H1 (cell line): ENCODE measurements at regions not wholly inside any gene's neighbourhood (a gene's known extent, or its start where the extent isn't known, plus 50 kb on each side); places are given as distances from the start of the nearest gene placed in this dataset.

Experiments
- CTCF ChIA-PET: fragments of 300-600 bp; sonication (Branson Sonifier 250); formaldehyde crosslinking; loops from one replicate; lab custom pipeline; 2021; ENCODE audit not compliant: partially characterized antibody; lab: Charles Lee
- POLR2A ChIA-PET: fragments of 300-600 bp; sonication (Branson Sonifier 250); formaldehyde crosslinking; loops from one replicate; lab custom pipeline; 2021; ENCODE audit warnings: inconsistent platforms; ENCODE audit not compliant: partially characterized antibody; lab: Charles Lee
- DNase-seq, 2 experiments: peaks; one replicate each; pipeline versions ENCODE4 v3.0.0 to v3.0.0-alpha.2; 2010 to 2022; ENCODE audit warnings: low spot score in 2 of 2, low read depth in 1 of 2, mixed read lengths in 1 of 2
- FAIRE-seq: peaks from 2 replicates; lab custom pipeline; 2011; peaks lifted over from hg19 to GRCh38; lab: Jason Lieb, UNC
- H2AFZ ChIP-seq: 2 replicates; pipeline ENCODE4 v1.8.1; 2012; ENCODE audit warnings: low read length, inconsistent platforms
- H2AK5ac ChIP-seq: 2 replicates; pipeline ENCODE4 v1.6.1; 2013; ENCODE audit warnings: low read depth, low read length
- H2BK120ac ChIP-seq: replicated peaks from 2 replicates; pipeline ENCODE3; 2013; ENCODE audit warnings: low read depth, low read length, inconsistent platforms
- H2BK12ac ChIP-seq: 2 replicates; pipeline ENCODE4 v1.6.1; 2013; ENCODE audit warnings: low read depth, low read length
- H2BK15ac ChIP-seq: 2 replicates; pipeline ENCODE4 v1.6.1; 2013; ENCODE audit warnings: low read length
- H2BK20ac ChIP-seq: 2 replicates; pipeline ENCODE4 v1.6.1; 2013; ENCODE audit warnings: low read length
- H2BK5ac ChIP-seq: 2 replicates; pipeline ENCODE4 v1.6.1; 2013; ENCODE audit warnings: low read depth, low read length
- H3K14ac ChIP-seq: 2 replicates; pipeline ENCODE4 v1.6.1; 2013; ENCODE audit warnings: inconsistent platforms; ENCODE audit not compliant: insufficient read length
- H3K18ac ChIP-seq: 2 replicates; pipeline ENCODE4 v1.6.1; 2013; ENCODE audit warnings: low read length; ENCODE audit errors: extremely low read depth
- H3K23ac ChIP-seq: 2 replicates; pipeline ENCODE4 v1.6.1; 2013; ENCODE audit warnings: inconsistent platforms; ENCODE audit not compliant: insufficient read length
- H3K23me2 ChIP-seq: 2 replicates; pipeline ENCODE4 v1.6.1; 2013; ENCODE audit warnings: low read depth, low read length
- H3K27ac ChIP-seq: 2 replicates; pipeline ENCODE4 v1.6.1; 2011; ENCODE audit warnings: low read depth, low read length, inconsistent platforms
- H3K27me3 ChIP-seq, 4 experiments: replicated peaks in 1 of 4; 1 replicate in 1 of 4; 2 replicates in 3 of 4; pipeline versions ENCODE4 v1.6.1 to v1.8.1; 2011 to 2013; ENCODE audit warnings: low read length in 3 of 4, mild to moderate bottlenecking in 3 of 4, inconsistent platforms in 2 of 4, mixed read lengths in 2 of 4, moderate library complexity in 1 of 4; ENCODE audit not compliant: control insufficient read depth in 3 of 4, insufficient read depth in 3 of 4; ENCODE audit errors: extremely low read depth in 1 of 4
- H3K36me3 ChIP-seq, 4 experiments: 2 replicates each; pipeline versions ENCODE4 v1.6.1 to v1.8.1; 2011 to 2013; ENCODE audit warnings: mild to moderate bottlenecking in 4 of 4, low read length in 3 of 4, moderate library complexity in 2 of 4, control low read depth in 1 of 4, inconsistent platforms in 1 of 4; ENCODE audit not compliant: insufficient read depth in 4 of 4, control insufficient read depth in 2 of 4
- H3K4ac ChIP-seq: replicated peaks from 2 replicates; pipeline ENCODE3; 2013; ENCODE audit warnings: low read length, low read depth, mixed read lengths, inconsistent platforms; ENCODE audit not compliant: insufficient read length
- H3K4me1 ChIP-seq, 4 experiments: replicated peaks in 1 of 4; 1 replicate in 1 of 4; 2 replicates in 3 of 4; pipeline versions ENCODE4 v1.6.1 to v1.8.1; 2011 to 2013; ENCODE audit warnings: low read length in 3 of 4, inconsistent platforms in 2 of 4, mixed read lengths in 1 of 4; ENCODE audit not compliant: insufficient read depth in 4 of 4, control insufficient read depth in 3 of 4
- H3K4me2 ChIP-seq, 2 experiments: 2 replicates each; pipeline versions ENCODE4 v1.6.1 to v1.8.1; 2011 to 2013; ENCODE audit warnings: low read depth in 2 of 2, low read length in 2 of 2, control low read depth in 1 of 2, inconsistent platforms in 1 of 2, mild to moderate bottlenecking in 1 of 2; ENCODE audit not compliant: insufficient read depth in 1 of 2
- H3K4me3 ChIP-seq, 4 experiments: fragments of 200-600, 300-600 bp in 1 of 4; sonication (generic), shearing (Covaris generic), sonication (Bioruptor Twin) in 1 of 4; 2 replicates each; pipeline versions ENCODE4 v1.5.1 to v1.8.1; 2011 to 2016; ENCODE audit warnings: low read length in 4 of 4, low read depth in 3 of 4, control low read depth in 2 of 4, inconsistent platforms in 2 of 4, mild to moderate bottlenecking in 2 of 4, mixed read lengths in 1 of 4, moderate library complexity in 1 of 4; ENCODE audit not compliant: insufficient read depth in 2 of 4; ENCODE audit errors: extremely low read depth in 1 of 4
- H3K56ac ChIP-seq: replicated peaks from 2 replicates; pipeline ENCODE3; 2013; ENCODE audit warnings: low read depth, mild to moderate bottlenecking, mixed read lengths, low read length, inconsistent platforms; ENCODE audit not compliant: insufficient read length
- H3K79me1 ChIP-seq: 2 replicates; pipeline ENCODE4 v1.6.1; 2013; ENCODE audit warnings: low read depth, low read length, control low read depth
- H3K79me2 ChIP-seq, 2 experiments: 2 replicates each; pipeline versions ENCODE4 v1.6.1 to v1.8.1; 2012 to 2013; ENCODE audit warnings: low read length in 2 of 2, mild to moderate bottlenecking in 2 of 2, inconsistent platforms in 1 of 2; ENCODE audit not compliant: insufficient read depth in 2 of 2, control insufficient read depth in 1 of 2
- H3K9ac ChIP-seq, 4 experiments: replicated peaks in 1 of 4; 1 replicate in 1 of 4; 2 replicates in 3 of 4; pipeline versions ENCODE4 v1.6.1 to v1.8.1; 2011 to 2013; ENCODE audit warnings: low read depth in 3 of 4, low read length in 3 of 4, control low read depth in 2 of 4, mild to moderate bottlenecking in 2 of 4, moderate library complexity in 2 of 4, inconsistent platforms in 1 of 4; ENCODE audit errors: extremely low read depth in 1 of 4
- H3K9me3 ChIP-seq, 2 experiments: 2 replicates each; pipeline versions ENCODE4 v1.6.1 to v1.8.1; 2012 to 2013; ENCODE audit warnings: mild to moderate bottlenecking in 2 of 2, moderate library complexity in 2 of 2, control low read depth in 1 of 2, inconsistent platforms in 1 of 2, low read depth in 1 of 2, low read length in 1 of 2, mixed read lengths in 1 of 2; ENCODE audit not compliant: insufficient read depth in 2 of 2
- H4K20me1 ChIP-seq, 2 experiments: replicated peaks in 1 of 2; 2 replicates each; pipeline versions ENCODE3 to v1.8.1; 2011 to 2013; ENCODE audit warnings: inconsistent platforms in 2 of 2, low read length in 2 of 2, mild to moderate bottlenecking in 1 of 2; ENCODE audit not compliant: insufficient read depth in 2 of 2, control insufficient read depth in 1 of 2
- H4K5ac ChIP-seq: 2 replicates; pipeline ENCODE4 v1.6.1; 2013; ENCODE audit warnings: low read length, low read depth, mixed read lengths, inconsistent platforms; ENCODE audit not compliant: insufficient read length
- H4K8ac ChIP-seq: 2 replicates; pipeline ENCODE4 v1.8.0; 2013; ENCODE audit warnings: mild to moderate bottlenecking, moderate library complexity, low read length, inconsistent platforms; ENCODE audit not compliant: insufficient read depth; ENCODE audit errors: extremely low read depth
- H4K91ac ChIP-seq: replicated peaks from 2 replicates; pipeline ENCODE3; 2013; ENCODE audit warnings: low read length, mixed read lengths, inconsistent platforms; ENCODE audit not compliant: insufficient read length
- BCL11A ChIP-seq, 2 experiments: IDR thresholded peaks; one replicate each; pipeline ENCODE4 v1.6.1; 2011; ENCODE audit warnings: low read depth in 2 of 2, low read length in 2 of 2, mild to moderate bottlenecking in 2 of 2
- CHD2 ChIP-seq: IDR thresholded peaks from 2 replicates; pipeline ENCODE4 v1.6.1; 2012; ENCODE audit warnings: low read length, improper control_type of control experiment
- GABPA ChIP-seq: IDR thresholded peaks from 2 replicates; pipeline ENCODE4 v1.6.1; 2011; ENCODE audit warnings: mild to moderate bottlenecking, low read length, moderate library complexity, borderline replicate concordance; ENCODE audit not compliant: insufficient read depth
- NANOG ChIP-seq: IDR thresholded peaks from 2 replicates; pipeline ENCODE4 v1.6.1; 2011; ENCODE audit warnings: low read length, low read depth, mild to moderate bottlenecking, inconsistent platforms; ENCODE audit not compliant: insufficient read depth, poor library complexity, severe bottlenecking
- POU5F1 ChIP-seq: IDR thresholded peaks from 2 replicates; pipeline ENCODE4 v1.6.1; 2011; ENCODE audit warnings: low read depth, mild to moderate bottlenecking, low read length, moderate library complexity
- RNF2 ChIP-seq: fragments of 200-900, 300-1000 bp; sonication (generic); IDR thresholded peaks from 2 replicates; pipeline ENCODE4 v1.7.1; 2016; ENCODE audit warnings: borderline replicate concordance, low read depth, mild to moderate bottlenecking, antibody characterized with exemption, low read length; ENCODE audit not compliant: poor library complexity, severe bottlenecking; ENCODE audit errors: missing control alignments
- SAP30 ChIP-seq: fragments of 300-600 bp; sonication (generic); IDR thresholded peaks from 2 replicates; pipeline ENCODE4 v1.7.1; 2012; ENCODE audit warnings: low read length, moderate library complexity, mild to moderate bottlenecking, inconsistent platforms; ENCODE audit not compliant: insufficient read depth, insufficient replicate concordance
- SP1 ChIP-seq: IDR thresholded peaks from 2 replicates; pipeline ENCODE4 v1.6.1; 2011; ENCODE audit warnings: low read depth, low read length
- TEAD4 ChIP-seq: IDR thresholded peaks from 2 replicates; pipeline ENCODE4 v1.6.1; 2012; ENCODE audit warnings: low read depth, low read length, inconsistent platforms, mixed read lengths
- whole genome bisulfite sequencing, 2 experiments: shearing (Covaris generic) in 1 of 2; methylation state at CpG; one replicate each; pipeline versions ENCODE4 v1.1.6 to v1.1.7; 2013 to 2015; ENCODE audit warnings: low lambda C conversion rate in 2 of 2, mixed read lengths in 2 of 2, inconsistent platforms in 1 of 2, low coverage in 1 of 2, missing lambda C conversion rate in 1 of 2; ENCODE audit not compliant: insufficient replicate concordance in 2 of 2, insufficient coverage in 1 of 2, insufficient read length in 1 of 2; ENCODE audit errors: extremely low coverage in 1 of 2, missing lambda C conversion rate in 1 of 2; 5-methylcytosine and 5-hydroxymethylcytosine counted together

- no peaks in the 10 kb centered on the region for H3K79me1 ChIP-seq
- H3K9me3 ChIP-seq = no peaks in the 10 kb centered on the region
- H3K4ac ChIP-seq = no peak overlapping the region
- no peaks in the 10 kb centered on the region for H4K20me1 ChIP-seq
- 60% methylated on average over 13 of the region's 17 CpGs; no CpG with 5 or more reads in 1 of the 2 experiments for WGBS, 2 experiments
- TF ChIP-seq SAP30 (no peak), POU5F1 (no peak), RNF2 (no peak), NANOG (no peak), TEAD4 (no peak), BCL11A (IDR thresholded peaks at IDR 0.05; ENCODE audit: low read depth in 2 of 2, low read length in 2 of 2) (no peak), SP1 (no peak), GABPA (no peak), CHD2 (no peak)
- no peak overlapping the region for H4K8ac ChIP-seq
- H4K5ac ChIP-seq = no peak overlapping the region
- H2BK5ac ChIP-seq = no peak overlapping the region
- H2AFZ ChIP-seq = no peak overlapping the region
- no peaks in the 10 kb centered on the region for H3K79me2 ChIP-seq
- H3K56ac ChIP-seq = no peak overlapping the region
- no peaks in the 10 kb centered on the region for H3K36me3 ChIP-seq
- ChIA-PET CTCF (interaction anchor here (0.7 kb wide), 1 partner anchor 736 kb away, joined by 3 read pairs; no protein-coding TSS in a partner anchor), POLR2A (interaction anchor here (0.6 kb wide), 1 partner anchor 377 kb away, joined by 3 read pairs; no protein-coding TSS in a partner anchor)
- H2BK120ac ChIP-seq = no peak overlapping the region
- DNase-seq (no peak), FAIRE-seq (no peak)
- H3K27me3 ChIP-seq = peaks cover 0 to 1% (median 0%) of the 10 kb centered on the region in 4 experiments; a peak in 2 of 7 replicates
- H3K4me2 ChIP-seq = peak overlapping the region; percentile 42 to 46; a peak in 3 of 4 replicates
- peak overlapping the region in 2 of 4 experiments; percentile 1 to 38; a peak in 3 of 8 replicates for H3K4me3 ChIP-seq
- no peaks in the 10 kb centered on the region for H3K23me2 ChIP-seq
- no peak overlapping the region for H3K23ac ChIP-seq
- no peak overlapping the region for H2BK12ac ChIP-seq
- no peak overlapping the region for H3K18ac ChIP-seq
- no peak overlapping the region for H3K27ac ChIP-seq
- H2BK15ac ChIP-seq = no peak overlapping the region
- peaks cover 5 to 12% (median 9%) of the 10 kb centered on the region in 4 experiments for H3K4me1 ChIP-seq
- H3K14ac ChIP-seq = no peak overlapping the region
- no peak overlapping the region for H2BK20ac ChIP-seq
- no peak overlapping the region for H3K9ac ChIP-seq
- no peak overlapping the region for H4K91ac ChIP-seq
- no peak overlapping the region for H2AK5ac ChIP-seq
Observed at GRCh38 chr3:137641879-137642704, 122.0 kb upstream of the SOX14 start.
